HG03378 (cell line): ENCODE measurements at regions not wholly inside any gene's neighbourhood (a gene's known extent, or its start where the extent isn't known, plus 50 kb on each side); places are given as distances from the start of the nearest gene placed in this dataset.
"Not testable (repeated sequence)": the region's sequence is repeated elsewhere in the genome, so short reads cannot be mapped to it uniquely, and the experiment has no call there.

ENCODE experiments used
- ATAC-seq: cut with Tn5 transposase; IDR thresholded peaks from one replicate; pipeline ENCODE4 v1.9.1; 2021; ENCODE audit warnings: mild to moderate bottlenecking, moderate library complexity; ENCODE audit not compliant: unreplicated experiment

DNA sequence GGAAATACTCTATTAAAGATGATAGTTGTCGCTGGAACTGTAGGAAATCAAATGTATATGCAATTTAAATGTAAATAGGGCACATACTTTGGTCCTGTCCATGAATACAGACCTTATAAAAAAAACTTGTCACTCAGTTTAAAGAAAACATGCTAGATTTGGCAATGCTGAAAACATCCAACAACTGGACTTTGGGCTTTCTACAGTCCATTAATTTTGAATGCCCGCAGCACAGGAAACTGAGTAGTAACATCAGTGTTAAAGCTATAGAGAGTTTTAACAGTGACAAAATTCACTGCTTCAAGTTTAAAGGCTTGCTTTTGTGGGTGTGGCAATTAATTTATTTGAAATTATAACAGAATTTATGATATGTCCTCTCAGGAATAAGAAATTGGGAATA is 578.4 kb downstream of the TRIML1 start:
- no peak for ATAC-seq

DNA sequence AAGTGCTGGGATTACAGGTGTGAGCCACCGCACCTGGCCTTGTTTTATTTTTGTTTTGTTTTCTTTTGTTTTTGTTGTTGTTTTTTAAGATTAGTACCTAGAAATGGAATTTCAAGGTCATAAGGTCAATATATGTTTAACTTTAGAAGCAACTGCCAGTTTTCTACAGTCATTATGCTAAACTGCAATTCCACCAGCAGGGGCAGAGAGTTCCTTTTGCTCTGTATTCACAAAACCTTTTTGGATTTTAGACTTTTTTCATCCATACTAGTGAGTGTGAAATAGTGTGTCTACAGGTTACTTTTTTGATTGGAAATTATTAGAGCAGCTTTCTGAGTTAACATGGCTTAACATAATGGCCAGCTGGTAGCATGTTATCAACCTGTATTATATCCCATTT is 580.6 kb downstream of the TRIML1 start:
- ATAC-seq: no peak

DNA sequence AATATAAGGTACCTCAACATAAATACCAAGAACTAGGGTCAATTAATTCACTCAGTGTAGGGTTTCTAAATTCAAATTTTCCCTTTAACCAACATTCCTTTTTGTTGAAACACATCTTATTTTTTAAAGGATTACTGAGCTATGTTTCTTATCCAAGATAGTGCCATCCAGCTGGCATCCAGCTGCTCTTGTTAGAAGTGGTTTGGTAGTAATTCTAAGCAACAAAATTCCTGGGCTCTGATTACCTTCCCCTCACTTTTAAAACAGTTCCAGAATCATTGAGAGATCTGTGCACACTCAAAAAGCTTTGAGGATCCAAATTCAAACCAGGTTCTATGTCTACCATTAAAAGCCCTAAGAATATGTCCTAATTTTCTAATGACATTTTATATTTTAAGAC is 583.7 kb downstream of the TRIML1 start:
- ATAC-seq: no peak

DNA sequence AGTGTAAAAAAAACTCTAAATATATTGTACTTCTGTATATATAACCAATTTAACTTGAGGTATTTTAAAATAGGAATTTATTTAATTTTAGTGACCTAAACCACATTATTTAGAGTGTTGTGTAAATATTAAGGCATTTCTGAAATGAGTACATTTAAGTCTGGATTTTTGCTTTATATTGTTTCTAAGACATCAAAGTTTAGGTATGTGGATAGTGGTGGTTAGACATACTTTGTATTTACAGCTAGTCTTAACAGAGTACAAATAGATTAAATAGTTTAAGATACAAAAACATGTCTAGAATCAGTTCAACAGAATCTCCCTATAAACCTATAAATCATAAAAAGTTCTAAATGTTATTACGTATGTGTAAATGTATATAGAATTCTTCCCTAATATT is 588.5 kb downstream of the TRIML1 start:
- no peak for ATAC-seq

DNA sequence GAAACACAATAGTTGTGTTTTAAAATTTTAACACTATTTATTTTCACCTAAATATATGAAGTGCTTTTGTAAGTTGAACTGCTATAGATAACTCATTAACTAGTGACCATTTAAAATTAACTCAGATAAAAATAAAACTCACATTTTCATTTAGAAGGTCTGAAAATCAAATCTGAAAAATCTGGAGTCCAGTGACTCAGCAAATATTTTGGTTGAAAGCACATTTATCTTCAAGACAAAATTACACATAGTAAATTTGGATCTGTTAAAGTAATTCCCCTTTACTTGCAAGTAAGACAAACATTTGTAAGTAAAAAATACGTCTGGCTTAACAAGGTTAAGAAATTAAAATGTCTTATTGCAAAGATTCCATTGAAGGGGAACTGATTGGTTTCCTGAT is 589.1 kb downstream of the TRIML1 start:
- ATAC-seq: no peak

DNA sequence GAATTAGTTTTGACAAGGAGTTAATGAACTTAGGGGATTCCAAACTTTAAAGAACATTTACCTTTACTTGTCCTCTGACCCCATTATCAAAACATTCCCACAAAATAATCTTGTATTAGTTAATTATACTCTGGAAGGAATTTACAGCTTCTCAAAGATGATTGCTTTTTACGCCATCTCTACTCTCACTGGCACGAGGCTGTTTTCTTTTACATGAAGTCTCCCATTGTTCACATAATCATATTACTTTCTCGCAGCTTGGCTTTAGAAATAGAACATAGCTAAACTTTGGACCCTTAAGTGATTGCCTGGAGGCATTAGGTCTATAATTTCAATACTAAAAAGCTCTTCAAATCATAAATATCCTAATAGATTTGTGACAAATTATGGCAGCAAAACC is 592.9 kb downstream of the TRIML1 start:
- ATAC-seq: no peak

DNA sequence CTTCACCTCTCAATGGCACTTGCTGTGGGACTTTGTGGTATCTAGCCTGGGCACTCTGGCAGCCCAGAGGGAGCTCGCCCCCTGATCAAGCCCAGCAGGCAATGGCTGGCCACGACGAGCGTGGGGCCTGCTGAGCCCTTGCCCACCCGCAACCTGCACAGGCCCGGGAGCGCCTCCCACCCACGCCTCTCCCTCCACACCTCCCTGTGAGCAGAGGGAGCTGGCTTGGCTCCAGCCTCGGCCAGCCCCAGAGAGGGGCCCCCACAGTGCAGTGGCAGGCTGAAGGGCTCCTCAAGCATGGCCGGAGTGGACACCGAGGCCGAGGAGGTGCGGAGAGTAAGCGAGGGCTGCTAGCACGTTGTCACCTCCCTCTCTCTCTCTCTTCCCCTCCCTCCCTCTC is 595.8 kb downstream of the TRIML1 start:
- no peak for ATAC-seq

DNA sequence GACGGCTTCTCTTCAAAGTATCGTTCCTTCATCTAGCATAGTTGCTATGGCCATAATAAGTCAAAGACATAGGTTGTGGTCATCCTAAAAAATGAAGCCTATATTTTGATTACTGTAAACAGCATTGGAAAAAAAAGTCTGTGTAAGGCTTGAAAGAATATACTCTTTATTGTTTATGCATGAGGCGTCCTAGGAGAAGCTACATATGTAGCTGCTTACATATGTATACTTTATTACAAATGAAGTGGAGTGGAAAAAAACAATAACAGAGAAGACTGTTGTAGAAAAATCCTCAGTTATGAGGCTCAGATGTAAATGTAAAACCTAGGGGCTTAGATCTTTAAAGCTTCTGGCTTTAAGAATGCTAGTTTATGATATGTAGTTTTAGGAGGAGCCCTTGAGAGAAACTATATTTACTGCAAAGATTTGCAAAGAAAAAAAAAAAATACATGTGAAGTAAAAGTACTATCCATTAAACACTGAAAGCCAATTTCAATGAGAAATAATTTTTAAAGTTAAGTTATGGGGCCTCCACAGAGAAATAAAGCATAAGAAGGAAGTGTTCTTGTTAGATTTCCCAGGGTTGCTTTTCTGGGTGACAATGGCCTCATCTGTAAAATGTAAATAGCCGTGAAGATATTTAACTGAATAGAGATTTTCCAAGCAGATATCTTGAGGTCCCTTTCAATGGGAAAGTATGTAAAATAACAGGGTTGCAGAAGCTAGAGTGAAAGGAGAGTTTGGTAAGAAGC is 598.2 kb downstream of the TRIML1 start:
- no peak for ATAC-seq

DNA sequence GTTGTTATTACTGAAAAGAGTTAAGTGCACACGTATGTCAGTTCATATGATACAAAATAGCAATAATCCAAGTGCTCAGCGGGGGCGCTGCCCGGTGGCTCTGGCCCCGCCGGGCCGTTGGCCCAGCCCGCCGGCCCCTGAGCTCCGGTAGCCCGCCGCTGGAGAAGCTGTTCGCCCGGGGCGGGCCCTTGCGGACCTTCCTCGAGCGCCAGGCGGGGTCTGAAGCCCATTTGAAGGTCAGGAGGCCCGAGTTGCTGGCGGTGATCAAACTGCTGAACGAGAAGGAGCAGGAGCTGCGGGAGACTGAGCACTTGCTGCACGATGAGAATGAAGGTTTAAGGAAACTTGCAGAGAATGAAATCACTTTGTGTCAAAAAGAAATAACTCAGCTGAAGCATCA is 599.0 kb downstream of the TRIML1 start:
- not testable (repeated sequence) for ATAC-seq

DNA sequence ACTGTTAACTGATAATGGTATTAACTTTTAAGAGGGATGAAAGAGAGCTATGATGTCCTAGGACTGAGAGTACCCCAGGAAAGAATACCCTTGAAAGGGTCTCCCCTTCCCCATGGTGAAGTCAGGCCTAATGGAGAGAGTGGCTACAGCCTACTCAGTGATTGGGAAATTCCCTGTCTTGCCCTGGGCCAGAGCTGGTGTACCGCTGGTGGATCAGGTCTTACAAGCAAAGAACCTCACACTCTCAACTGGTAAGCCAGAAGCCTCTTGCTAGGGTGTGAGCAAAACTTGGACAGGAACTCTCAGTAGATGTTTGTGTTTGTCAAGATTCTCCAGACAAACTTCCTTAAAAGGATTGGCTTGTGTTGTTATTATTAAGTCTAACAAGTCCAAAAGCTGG is 600.9 kb downstream of the TRIML1 start:
- not testable (repeated sequence) for ATAC-seq

DNA sequence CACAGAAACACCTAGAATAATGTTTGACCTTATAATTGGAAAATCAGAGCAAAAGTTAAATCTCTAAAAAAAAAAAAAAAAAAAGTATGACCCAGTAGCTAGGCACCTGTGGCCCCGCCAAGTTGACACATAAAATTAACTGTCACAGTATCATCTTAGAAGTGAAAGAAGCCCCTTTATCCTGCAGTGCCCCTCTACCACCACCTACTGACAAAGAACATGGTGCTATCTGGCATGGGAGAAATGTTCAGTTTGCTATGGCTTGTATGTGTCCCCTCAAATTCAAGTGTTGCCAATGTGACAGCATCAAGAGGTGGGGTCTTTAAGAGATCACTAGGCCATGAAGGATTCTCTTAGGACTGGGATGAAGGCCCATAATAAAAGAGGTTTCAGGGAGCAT is 601.5 kb downstream of the TRIML1 start:
- ATAC-seq: not testable (repeated sequence)

DNA sequence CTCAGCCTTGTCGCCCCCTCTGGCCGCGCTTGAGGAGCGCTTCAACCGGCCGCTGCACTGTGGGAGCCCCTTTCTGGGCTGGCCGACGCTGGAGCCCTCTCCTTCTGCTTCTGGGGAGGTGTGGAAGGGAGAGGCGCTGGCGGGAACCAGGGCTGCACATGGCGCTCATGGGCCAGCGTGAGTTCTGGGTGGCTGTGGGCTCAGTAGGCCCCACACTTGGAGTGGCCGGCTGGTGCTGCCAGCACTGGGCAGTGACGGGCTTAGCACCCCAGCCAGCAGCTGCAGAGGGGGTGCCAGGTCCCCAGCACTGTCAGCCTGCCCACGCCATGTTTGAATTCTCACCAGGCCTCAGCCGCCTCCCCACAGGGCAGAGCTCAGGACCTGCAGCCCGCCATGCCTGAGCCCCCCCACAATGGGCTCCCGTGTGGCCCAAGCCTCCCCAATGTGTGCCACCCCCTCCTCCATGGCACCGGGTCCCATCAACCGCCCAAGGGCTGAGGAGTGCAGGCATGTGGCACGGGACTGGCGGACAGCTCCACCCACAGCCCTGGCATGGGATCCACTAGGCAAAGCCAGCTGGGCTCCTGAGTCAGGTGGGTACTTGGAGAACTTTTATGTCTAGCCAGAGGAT is 615.2 kb downstream of the TRIML1 start:
- no peak for ATAC-seq

DNA sequence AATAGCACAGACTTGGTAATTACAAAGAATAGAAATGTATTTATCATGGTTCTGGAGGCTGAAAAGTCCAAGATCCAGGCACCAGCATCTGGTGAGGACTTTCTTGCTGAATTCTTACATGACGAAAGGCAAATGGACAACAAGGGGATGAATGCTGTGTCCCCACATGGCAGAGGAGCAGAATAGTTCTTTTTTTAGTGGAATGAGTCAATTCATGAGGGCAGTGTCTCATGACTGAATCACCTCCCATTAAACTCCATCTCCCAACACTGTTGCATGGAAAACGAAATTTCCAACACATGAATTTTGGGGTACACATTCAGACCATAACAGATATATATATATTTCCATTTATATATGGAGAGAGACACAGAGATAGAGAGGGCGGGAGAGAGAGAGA is 628.3 kb downstream of the TRIML1 start:
- ATAC-seq: no peak

DNA sequence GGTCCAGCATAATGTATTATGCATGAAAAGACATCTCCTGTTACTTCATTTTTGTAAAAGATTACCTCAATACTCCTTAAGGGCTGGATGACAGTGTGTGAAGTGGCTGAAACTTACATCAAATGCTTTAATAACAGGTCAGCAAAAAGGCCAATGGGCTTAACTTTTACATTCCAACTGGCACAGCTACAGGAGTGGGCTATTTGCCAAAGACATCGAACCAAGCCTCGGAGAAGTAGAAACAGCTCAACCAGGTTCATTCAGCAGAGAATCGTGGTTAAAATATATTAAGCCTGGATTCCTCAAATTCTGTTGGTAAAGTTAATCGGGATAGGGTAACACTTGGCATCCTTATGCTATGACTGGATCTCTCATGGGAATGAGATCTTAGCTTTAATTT is 639.7 kb downstream of the TRIML1 start:
- ATAC-seq: no peak

DNA sequence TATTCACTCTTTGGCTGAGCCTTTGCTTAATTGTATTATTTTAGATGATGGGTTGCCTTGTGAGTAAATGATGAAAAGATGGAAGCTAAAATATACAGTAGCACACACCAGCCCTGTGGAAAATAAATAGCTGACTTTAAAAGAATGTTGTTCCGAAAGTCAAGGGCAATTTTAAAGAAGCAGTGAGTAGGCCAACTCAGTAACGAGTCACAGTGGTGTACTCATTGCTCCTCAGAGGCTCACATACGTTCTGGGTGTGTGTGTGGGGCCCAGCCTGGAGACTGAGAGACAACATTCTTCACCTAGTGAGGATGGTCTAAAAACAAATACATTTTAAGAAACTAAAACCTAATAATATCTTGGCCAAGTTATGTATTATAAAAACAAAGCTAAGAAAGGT is 640.3 kb downstream of the TRIML1 start:
- no peak for ATAC-seq

DNA sequence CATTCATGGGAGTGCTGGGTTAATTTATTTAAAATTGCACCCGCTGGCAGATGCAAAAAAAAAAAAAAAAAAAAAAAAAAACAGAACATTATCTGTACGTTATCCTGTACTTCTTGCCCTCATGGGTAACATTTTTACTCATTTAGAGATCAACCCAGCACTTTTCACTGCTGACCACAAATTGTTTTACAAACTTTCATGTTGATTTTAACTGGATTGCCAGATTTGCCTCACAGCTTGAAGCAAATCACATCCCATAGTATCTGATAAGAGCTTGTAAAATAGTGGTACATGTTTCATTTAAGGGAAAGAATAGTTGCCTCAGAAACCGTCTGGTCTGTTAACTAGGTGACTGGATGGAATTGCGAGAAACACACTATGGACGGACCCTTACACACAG is 640.8 kb downstream of the TRIML1 start:
- ATAC-seq: no peak

DNA sequence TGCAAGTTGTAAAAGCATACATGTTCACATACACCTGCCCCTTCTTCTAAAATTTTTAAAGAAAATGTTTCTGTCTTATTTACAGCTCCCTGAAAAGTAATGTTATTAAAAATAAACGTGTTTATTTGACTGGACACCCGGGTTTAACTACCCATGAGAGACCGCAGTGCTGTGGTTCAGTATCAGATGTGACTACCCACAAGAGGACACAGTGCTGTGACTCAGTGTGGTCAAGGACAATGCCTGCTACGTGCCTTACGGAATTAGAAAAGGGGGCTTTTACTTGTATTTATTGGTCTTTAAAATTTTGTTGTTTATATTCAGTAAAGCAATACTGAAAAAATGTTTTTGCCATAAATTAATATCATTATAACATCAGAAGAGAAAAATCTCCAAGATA is 641.4 kb downstream of the TRIML1 start:
- no peak for ATAC-seq

DNA sequence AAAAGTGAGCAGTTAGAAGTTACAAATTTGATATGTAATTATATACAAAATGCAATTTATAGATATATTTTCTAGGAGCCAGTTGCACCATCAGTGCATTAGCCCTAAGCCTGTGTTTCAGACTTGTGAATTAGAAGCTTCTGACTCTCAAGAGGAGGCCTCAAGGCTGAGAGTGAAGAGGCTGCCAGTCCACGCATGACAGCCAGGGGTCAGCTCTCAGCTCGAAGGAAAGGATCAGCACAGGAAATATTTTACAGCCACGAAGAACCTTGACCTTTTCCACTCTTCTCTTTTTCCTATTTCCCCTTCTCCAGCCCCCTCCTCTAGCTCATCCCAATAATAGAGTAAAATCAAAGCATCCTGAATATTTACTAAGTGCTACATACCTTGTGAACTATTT is 642.4 kb downstream of the TRIML1 start:
- ATAC-seq: no peak

DNA sequence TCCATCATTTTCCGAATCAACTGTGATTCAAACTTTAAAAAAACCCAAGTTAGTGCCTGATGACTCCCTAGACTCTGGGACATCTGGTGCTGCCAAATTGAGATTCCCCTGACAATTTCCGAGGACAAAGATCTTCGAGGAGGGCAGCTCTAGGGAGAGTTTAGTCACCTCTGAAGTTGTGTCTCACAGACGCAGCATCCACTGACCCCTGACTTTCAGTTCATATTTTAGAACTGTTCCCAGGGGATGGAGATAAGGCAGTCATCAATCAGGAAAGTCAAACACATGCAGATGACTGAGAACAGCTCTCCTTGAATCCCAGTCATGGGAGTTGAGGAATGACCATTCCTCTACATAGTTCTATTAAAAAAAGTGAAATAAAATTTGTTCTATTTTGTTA is 643.9 kb downstream of the TRIML1 start:
- ATAC-seq: no peak

DNA sequence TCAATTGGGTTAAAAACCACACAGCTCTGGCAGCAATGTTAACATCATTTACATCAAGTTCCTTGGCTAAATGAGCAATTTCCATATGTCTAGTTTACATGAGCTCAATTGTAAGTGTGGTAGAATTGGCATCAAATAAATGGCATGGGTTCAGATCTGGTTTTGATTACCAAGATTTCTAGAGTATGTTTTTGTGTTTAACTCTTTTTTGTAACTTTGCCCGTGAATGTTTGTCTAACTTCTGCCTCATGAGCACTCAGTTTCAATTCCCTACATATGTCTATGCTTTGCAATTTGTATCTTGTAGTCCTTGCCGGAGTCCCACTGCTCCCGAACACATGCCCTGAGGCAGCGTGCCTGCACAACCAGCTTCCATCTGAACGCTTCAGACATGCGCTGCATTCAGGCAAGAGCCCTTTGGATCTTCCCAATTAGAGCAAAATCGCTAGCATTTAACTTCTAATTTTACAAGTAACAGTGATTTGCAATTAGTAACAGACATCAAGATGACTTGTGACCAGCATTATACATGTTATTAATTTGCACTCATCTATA is 644.4 kb downstream of the TRIML1 start:
- no peak for ATAC-seq

DNA sequence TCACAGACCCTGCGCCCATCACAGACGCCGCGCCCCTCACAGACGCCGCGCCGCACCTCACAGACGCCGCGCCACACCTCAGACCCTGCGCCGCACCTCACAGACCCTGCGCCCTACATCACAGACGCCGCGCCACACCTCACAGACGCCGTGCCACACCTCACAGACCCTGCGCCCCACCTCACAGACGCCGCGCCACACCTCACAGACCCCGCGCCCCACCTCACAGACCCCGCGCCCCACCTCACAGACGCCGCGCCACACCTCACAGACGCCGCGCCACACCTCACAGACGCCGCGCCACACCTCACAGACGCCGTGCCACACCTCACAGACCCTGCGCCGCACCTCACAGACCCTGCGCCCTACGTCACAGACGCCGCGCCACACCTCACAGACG is 657.4 kb downstream of the TRIML1 start:
- not testable (repeated sequence) for ATAC-seq

DNA sequence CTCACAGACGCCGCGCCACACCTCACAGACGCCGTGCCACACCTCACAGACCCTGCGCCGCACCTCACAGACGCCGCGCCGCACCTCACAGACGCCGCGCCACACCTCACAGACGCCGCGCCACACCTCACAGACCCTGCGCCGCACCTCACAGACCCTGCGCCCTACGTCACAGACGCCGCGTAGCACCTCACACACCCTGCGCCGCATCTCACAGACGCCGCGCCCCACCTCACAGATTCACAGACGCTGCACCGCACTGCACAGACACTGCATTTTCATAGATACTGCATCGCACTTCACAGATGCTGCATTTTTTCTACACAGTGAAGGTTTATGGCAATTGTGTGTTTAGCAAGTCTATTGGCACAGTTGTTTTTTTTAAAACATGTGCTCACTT is 657.8 kb downstream of the TRIML1 start:
- ATAC-seq: not testable (repeated sequence)

DNA sequence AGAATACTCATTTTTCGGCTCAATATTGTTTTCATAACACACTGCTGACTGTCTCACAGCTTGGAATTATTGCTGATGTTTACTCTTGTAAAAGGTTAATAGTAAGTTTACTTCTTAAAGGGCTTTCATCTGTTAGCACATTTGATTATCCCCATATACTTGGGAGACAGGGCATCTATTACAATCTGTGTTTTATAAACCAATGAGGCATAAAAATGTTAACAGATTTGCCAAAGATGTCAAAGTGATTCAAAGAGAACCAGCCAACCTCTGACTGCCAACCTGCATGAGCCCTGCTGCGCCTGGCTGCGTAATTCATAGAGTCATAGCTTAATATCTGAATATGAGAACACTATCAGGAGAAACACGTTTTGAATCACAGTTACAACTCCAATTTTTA is 665.6 kb downstream of the TRIML1 start:
- ATAC-seq: no peak
